ENCODE measurements at regions not wholly inside any gene's neighbourhood (a gene's known extent, or its start where the extent isn't known, plus 50 kb on each side); places are given as distances from the start of the nearest gene placed in this dataset.
"Not testable (repeated sequence)": the region's sequence is repeated elsewhere in the genome, so short reads cannot be mapped to it uniquely, and the experiment has no call there.

GRCh38 chr7:69062020-69062765, 536.1 kb upstream of the AUTS2 start:
- H3K4me3 ChIP-seq (replicated peaks; ENCODE audit: low read depth, low read length), result no peak overlapping the region
- no peak for TF ChIP-seq CTCF (IDR thresholded peaks at IDR 0.05; ENCODE audit: low read length, missing control alignments)
- peak; percentile 24 for DNase-seq (ENCODE audit: low read depth)

- H3K4me3 ChIP-seq (replicated peaks; ENCODE audit: low read depth, low read length), result no peak overlapping the region
- peak; percentile 17 for DNase-seq (ENCODE audit: low read depth)
- peak; percentile 14 for TF ChIP-seq CTCF (IDR thresholded peaks at IDR 0.05; ENCODE audit: low read length, missing control alignments)
Measured at GRCh38 chr7:69067397-69067796, 530.9 kb upstream of the AUTS2 start.

GRCh38 chr7:69070476-69070875, 527.8 kb upstream of the AUTS2 start:
- TF ChIP-seq CTCF (IDR thresholded peaks at IDR 0.05; ENCODE audit: low read length, missing control alignments), result no peak
- no peak overlapping the region for H3K4me3 ChIP-seq (replicated peaks; ENCODE audit: low read depth, low read length)
- no peak for DNase-seq (ENCODE audit: low read depth)

- DNase-seq (ENCODE audit: low read depth), result no peak
- no peak overlapping the region for H3K4me3 ChIP-seq (replicated peaks; ENCODE audit: low read depth, low read length)
- TF ChIP-seq CTCF (IDR thresholded peaks at IDR 0.05; ENCODE audit: low read length, missing control alignments), result no peak
Measured at GRCh38 chr7:69076566-69076965, 521.7 kb upstream of the AUTS2 start.

DNA sequence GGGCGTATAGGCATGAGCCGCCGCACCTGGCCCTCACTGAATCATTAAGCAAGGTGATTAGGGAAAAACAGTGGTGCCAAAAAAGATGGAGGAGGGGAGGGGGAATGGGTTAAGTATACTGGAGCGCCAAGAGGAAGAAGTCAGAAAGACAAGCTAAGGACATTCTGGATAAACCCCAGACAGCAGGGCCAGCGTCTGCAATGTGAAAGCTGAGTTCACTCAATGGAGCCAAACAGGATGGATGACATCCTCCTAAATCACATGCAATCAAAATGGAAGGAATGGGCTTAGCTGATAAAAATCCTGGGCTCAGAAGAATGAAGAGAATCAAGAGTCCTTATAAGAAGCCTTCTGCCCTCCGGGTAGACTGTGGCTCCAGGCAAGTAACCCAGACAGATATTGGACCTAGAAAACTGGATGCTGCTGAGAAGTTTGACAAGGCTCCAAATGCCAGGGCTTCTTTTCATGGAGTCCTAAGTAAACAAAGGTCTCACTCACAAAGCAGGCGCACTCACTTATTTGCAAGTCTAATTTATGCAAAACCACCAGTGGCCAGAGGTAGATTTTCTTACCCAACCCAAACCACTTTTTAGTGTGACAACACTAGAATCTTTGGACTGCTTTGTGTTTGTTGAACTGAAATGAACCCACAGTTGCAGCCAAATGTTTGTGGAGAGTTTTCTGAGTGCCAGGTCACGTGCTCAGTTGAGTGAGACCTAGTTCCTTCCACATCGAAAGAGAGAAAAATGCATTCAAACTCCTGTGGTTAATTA, 519.1 kb upstream of the AUTS2 start:
- no peak for TF ChIP-seq CTCF (IDR thresholded peaks at IDR 0.05; ENCODE audit: low read length, missing control alignments)
- H3K4me3 ChIP-seq (replicated peaks; ENCODE audit: low read depth, low read length), result no peak overlapping the region
- DNase-seq (ENCODE audit: low read depth), result no peak

GRCh38 chr7:69087281-69087680, 511.0 kb upstream of the AUTS2 start:
- DNase-seq (ENCODE audit: low read depth); H3K4me3 ChIP-seq (replicated peaks; ENCODE audit: low read depth, low read length): not testable (repeated sequence)

GRCh38 chr7:69088185-69088584, 510.1 kb upstream of the AUTS2 start:
- no peak overlapping the region for H3K4me3 ChIP-seq (replicated peaks; ENCODE audit: low read depth, low read length)
- no peak for TF ChIP-seq CTCF (IDR thresholded peaks at IDR 0.05; ENCODE audit: low read length, missing control alignments)
- no peak for DNase-seq (ENCODE audit: low read depth)
